Choroid plexus epithelial cell (primary cell): ENCODE measurements at regions not wholly inside any gene's neighbourhood (a gene's known extent, or its start where the extent isn't known, plus 50 kb on each side); places are given as distances from the start of the nearest gene placed in this dataset.

ENCODE experiments used
- DNase-seq: peaks from one replicate; pipeline ENCODE4 v3.0.0-alpha.2; 2010; ENCODE audit warnings: low read depth
- H3K4me3 ChIP-seq: 2 replicates; pipeline ENCODE4 v1.5.1; 2011; ENCODE audit warnings: low read depth, mild to moderate bottlenecking, control low read depth, low read length, moderate library complexity
- TF ChIP-seq, protein P1 (sequence below): conservative IDR thresholded peaks from 2 replicates; pipeline ENCODE4 v1.5.1; 2011; ENCODE audit warnings: low read depth, mild to moderate bottlenecking, control low read depth, inconsistent platforms, low read length, moderate library complexity

- no peak overlapping the region for H3K4me3 ChIP-seq
- TF ChIP-seq, protein P1, sequence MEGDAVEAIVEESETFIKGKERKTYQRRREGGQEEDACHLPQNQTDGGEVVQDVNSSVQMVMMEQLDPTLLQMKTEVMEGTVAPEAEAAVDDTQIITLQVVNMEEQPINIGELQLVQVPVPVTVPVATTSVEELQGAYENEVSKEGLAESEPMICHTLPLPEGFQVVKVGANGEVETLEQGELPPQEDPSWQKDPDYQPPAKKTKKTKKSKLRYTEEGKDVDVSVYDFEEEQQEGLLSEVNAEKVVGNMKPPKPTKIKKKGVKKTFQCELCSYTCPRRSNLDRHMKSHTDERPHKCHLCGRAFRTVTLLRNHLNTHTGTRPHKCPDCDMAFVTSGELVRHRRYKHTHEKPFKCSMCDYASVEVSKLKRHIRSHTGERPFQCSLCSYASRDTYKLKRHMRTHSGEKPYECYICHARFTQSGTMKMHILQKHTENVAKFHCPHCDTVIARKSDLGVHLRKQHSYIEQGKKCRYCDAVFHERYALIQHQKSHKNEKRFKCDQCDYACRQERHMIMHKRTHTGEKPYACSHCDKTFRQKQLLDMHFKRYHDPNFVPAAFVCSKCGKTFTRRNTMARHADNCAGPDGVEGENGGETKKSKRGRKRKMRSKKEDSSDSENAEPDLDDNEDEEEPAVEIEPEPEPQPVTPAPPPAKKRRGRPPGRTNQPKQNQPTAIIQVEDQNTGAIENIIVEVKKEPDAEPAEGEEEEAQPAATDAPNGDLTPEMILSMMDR: no peak
- DNase-seq: no peak
These were observed 247.7 kb upstream of the RFX3 start for GRCh38 chr9:3773362-3774060.

DNA sequence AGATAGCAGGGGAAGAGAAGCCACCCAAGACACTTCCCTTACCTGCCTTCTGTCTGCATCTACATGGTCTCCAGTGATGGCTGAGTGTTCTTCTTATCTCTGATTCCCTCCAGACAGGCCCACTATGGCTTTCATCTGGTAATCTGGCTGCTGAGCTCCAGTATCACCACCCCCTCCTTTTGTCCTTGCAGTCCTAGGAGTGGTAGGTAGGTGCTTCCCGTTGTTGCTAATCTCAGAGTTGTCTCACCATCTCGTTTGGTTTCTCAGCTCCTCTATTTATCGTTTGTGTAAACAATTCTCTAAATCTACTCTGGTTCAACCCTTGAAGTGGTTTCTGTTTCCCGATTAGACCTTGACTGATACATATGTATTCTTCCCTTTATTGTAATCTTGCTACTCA lies 243.8 kb upstream of the RFX3 start:
- no peak overlapping the region for H3K4me3 ChIP-seq
- DNase-seq: no peak
- TF ChIP-seq, protein P1: no peak

DNA sequence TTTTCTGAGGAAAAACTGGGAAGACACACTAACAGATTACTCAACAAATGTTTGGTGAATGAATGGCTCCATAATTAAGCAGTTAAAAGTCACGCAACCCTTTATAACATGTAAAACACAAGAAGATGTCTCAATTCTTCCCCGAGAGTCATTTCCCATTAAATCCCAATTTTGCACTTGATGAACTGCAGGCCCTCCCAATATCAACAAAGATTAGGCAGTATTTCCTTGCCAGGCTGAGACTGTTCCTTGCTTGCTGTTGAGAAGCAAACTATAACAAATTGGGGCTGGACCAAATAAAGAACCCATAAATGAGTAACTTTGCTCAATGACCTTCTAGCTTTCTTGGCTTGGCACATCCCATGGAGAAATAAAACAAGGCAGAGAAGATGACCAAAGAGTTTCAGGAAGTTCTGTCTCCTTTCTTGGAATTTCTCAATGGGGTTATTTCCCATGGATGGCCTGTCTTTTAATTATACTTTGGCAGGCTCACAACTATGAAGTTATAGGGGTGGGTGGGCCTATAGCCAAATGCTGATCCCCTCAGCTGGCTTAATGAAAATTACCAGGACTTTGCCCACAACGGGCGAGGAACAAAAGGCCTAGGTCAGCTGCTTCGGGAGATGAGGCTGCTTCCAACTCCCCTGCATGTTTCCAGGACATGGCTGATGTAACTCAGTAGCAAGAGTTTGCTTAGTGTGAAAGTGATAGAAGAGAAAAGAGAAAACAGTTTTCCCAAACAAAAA lies 243.1 kb upstream of the RFX3 start:
- DNase-seq: no peak
- H3K4me3 ChIP-seq: no peak overlapping the region
- TF ChIP-seq, protein P1: no peak

GRCh38 chr9:3768286-3768685 lies 242.5 kb upstream of the RFX3 start:
- TF ChIP-seq, protein P1: no peak
- no peak for DNase-seq
- no peak overlapping the region for H3K4me3 ChIP-seq

DNA sequence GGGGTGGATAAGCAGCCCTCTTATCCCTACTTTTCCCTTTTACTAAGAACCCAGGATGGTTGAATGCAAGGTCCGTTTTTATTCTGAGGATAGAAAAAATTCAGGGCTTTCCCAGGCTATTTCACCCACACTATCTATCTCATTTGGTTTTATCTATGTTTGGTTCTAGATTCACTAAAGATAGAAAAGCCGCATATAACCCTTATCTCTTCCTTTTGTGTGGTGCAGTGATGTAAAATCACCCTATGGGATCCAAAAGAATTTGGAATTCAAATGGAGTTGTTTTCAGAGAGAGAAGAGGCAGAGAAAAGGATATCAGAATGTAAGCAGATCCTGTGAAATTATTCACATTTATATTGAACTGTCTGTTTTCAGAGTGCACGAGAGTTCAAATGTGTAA lies 236.3 kb upstream of the RFX3 start:
- no peak for DNase-seq
- no peak overlapping the region for H3K4me3 ChIP-seq
- TF ChIP-seq, protein P1: no peak

GRCh38 chr9:3760031-3760430 lies 234.2 kb upstream of the RFX3 start:
- TF ChIP-seq, protein P1: peak; percentile 32
- H3K4me3 ChIP-seq: no peak overlapping the region
- DNase-seq: peak; percentile 41
